ENCODE measurements at regions not wholly inside any gene's neighbourhood (a gene's known extent, or its start where the extent isn't known, plus 50 kb on each side); places are given as distances from the start of the nearest gene placed in this dataset.

DNA sequence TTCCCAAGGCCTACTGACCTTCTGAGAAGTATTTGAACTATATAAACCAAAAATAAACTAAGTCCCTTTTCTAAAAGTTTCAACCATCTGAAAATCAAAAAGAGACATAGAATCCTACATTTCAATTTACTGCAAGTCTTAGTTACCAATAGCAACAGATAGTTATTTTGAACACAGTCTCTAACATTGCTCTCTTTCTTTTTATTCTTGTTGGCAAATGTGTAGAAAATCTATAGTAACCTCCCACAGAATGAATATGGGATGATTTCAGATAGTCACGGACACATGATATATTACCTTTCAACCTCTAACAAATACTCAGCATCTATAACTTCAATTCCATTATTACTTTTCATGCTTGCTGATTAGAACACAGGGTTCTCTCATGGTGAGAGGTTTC is 68.9 kb upstream of the RAB3GAP2 start:
- POLR2A ChIA-PET, result no interaction called here
- H3K9me3 ChIP-seq (replicated peaks; ENCODE audit: control insufficient read depth, insufficient read depth, low read depth, low read length), result no peaks in the 10 kb centered on the region
- no peak overlapping the region for H3K4me3 ChIP-seq
- H2AFZ ChIP-seq (ENCODE audit: low read depth, low read length), result no peak overlapping the region
- in situ Hi-C loops (cut with MboI) (no loop called here), intact Hi-C loops (cut with micrococcal nuclease) (no loop called here)
- TF ChIP-seq RFX1 (IDR thresholded peaks at IDR 0.05) (peak; percentile 25; the same call in 1 of the 2 replicates), KAT7 (CRISPR knock-in tag; IDR thresholded peaks at IDR 0.05; ENCODE audit: borderline replicate concordance) (no peak), PHF20 (IDR thresholded peaks at IDR 0.05; ENCODE audit: partially characterized antibody) (no peak)
- TF ChIP-seq, protein P1, sequence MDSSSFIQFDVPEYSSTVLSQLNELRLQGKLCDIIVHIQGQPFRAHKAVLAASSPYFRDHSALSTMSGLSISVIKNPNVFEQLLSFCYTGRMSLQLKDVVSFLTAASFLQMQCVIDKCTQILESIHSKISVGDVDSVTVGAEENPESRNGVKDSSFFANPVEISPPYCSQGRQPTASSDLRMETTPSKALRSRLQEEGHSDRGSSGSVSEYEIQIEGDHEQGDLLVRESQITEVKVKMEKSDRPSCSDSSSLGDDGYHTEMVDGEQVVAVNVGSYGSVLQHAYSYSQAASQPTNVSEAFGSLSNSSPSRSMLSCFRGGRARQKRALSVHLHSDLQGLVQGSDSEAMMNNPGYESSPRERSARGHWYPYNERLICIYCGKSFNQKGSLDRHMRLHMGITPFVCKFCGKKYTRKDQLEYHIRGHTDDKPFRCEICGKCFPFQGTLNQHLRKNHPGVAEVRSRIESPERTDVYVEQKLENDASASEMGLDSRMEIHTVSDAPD (CRISPR knock-in tag; IDR thresholded peaks at IDR 0.05), result no peak
- peaks cover 6 to 13% of the 10 kb centered on the region in 2 experiments; a peak in 3 of 5 replicates for H3K27me3 ChIP-seq (ENCODE audit: control insufficient read depth in 2 of 2, insufficient read depth in 2 of 2, low read length in 2 of 2)
- H3K4me2 ChIP-seq (ENCODE audit: insufficient read depth, low read length), result no peak overlapping the region
- H3K9me1 ChIP-seq (ENCODE audit: control insufficient read depth, insufficient read depth, low read length), result no peaks in the 10 kb centered on the region
- no peak overlapping the region for H3K27ac ChIP-seq (ENCODE audit: extremely low read depth, low read depth, low read length)
- no peak overlapping the region for H3K9ac ChIP-seq (ENCODE audit: insufficient read depth in 1 of 2, low read depth in 2 of 2, low read length in 2 of 2)
- ATAC-seq, result no peak
- no peak for DNase-seq (ENCODE audit: extremely low read depth in 1 of 4, low spot score in 3 of 4)
- CTCF ChIA-PET (ENCODE audit: low intra/inter-chr PET ratio), result no interaction called here
- no peak for FAIRE-seq
- BruUV-seq (replicated peaks), result no TSS peak
- no peaks in the 10 kb centered on the region for H4K20me1 ChIP-seq (replicated peaks; ENCODE audit: control insufficient read depth, insufficient read depth, low read length)
- no peaks in the 10 kb centered on the region for H3K36me3 ChIP-seq (ENCODE audit: control insufficient read depth, insufficient read depth, low read length)
- 0% methylated on average over 1 of the region's 1 CpG for WGBS (ENCODE audit: insufficient coverage, low coverage, missing lambda C conversion rate)
- H3K4me1 ChIP-seq (replicated peaks in 1 of 2; ENCODE audit: control insufficient read depth in 2 of 2, insufficient read depth in 2 of 2, low read length in 2 of 2), result no peaks in the 10 kb centered on the region
- H3K79me2 ChIP-seq (ENCODE audit: control insufficient read depth, insufficient read depth, low read length), result no peaks in the 10 kb centered on the region

DNA sequence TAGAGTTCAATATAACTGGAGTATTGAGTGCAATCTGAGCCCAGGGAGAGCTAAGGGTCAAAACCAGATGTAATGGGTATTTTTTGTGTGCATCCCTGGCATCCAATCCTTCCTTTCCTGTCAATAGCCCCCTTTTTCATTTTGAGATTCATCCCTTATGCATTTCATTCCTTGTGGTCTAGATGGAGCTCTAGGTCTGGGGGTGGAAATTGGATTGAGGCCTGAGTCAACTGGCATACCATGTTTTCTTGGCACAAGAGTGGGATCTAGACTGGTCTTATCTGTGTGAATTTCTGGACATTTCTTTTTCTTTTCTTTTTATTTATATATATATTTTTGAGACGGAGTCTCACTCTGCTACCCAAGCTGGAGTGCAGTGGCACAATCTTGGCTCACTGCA is 67.3 kb upstream of the RAB3GAP2 start:
- in situ Hi-C loops (cut with MboI), result no loop called here
- POLR2A ChIA-PET, result no interaction called here
- no peaks in the 10 kb centered on the region for H3K79me2 ChIP-seq (ENCODE audit: control insufficient read depth, insufficient read depth, low read length)
- WGBS (ENCODE audit: insufficient coverage, low coverage, missing lambda C conversion rate), result 6% methylated on average over 1 of the region's 1 CpG
- CTCF ChIA-PET (ENCODE audit: low intra/inter-chr PET ratio), result no interaction called here
- H3K9me1 ChIP-seq (ENCODE audit: control insufficient read depth, insufficient read depth, low read length), result no peaks in the 10 kb centered on the region
- no peak overlapping the region for H3K27ac ChIP-seq (ENCODE audit: extremely low read depth, low read depth, low read length)
- no peak overlapping the region for H3K4me3 ChIP-seq
- no peaks in the 10 kb centered on the region for H4K20me1 ChIP-seq (replicated peaks; ENCODE audit: control insufficient read depth, insufficient read depth, low read length)
- no peak for DNase-seq (ENCODE audit: extremely low read depth in 1 of 4, low spot score in 3 of 4)
- no peak for FAIRE-seq
- no peak for ATAC-seq
- no peaks in the 10 kb centered on the region for H3K4me1 ChIP-seq (replicated peaks in 1 of 2; ENCODE audit: control insufficient read depth in 2 of 2, insufficient read depth in 2 of 2, low read length in 2 of 2)
- intact Hi-C loops (cut with micrococcal nuclease), result loop anchor here (5.0 kb wide), 1 partner anchor 42 kb away; no protein-coding TSS in a partner anchor
- H3K36me3 ChIP-seq (ENCODE audit: control insufficient read depth, insufficient read depth, low read length), result no peaks in the 10 kb centered on the region
- no peak overlapping the region for H2AFZ ChIP-seq (ENCODE audit: low read depth, low read length)
- no peak overlapping the region for H3K4me2 ChIP-seq (ENCODE audit: insufficient read depth, low read length)
- no peaks in the 10 kb centered on the region for H3K9me3 ChIP-seq (replicated peaks; ENCODE audit: control insufficient read depth, insufficient read depth, low read depth, low read length)
- H3K9ac ChIP-seq (ENCODE audit: insufficient read depth in 1 of 2, low read depth in 2 of 2, low read length in 2 of 2), result no peak overlapping the region
- no TSS peak for BruUV-seq (replicated peaks)
- peaks cover 9 to 11% of the 10 kb centered on the region in 2 experiments; a peak in 4 of 5 replicates for H3K27me3 ChIP-seq (ENCODE audit: control insufficient read depth in 2 of 2, insufficient read depth in 2 of 2, low read length in 2 of 2)
- TF ChIP-seq, protein P2, sequence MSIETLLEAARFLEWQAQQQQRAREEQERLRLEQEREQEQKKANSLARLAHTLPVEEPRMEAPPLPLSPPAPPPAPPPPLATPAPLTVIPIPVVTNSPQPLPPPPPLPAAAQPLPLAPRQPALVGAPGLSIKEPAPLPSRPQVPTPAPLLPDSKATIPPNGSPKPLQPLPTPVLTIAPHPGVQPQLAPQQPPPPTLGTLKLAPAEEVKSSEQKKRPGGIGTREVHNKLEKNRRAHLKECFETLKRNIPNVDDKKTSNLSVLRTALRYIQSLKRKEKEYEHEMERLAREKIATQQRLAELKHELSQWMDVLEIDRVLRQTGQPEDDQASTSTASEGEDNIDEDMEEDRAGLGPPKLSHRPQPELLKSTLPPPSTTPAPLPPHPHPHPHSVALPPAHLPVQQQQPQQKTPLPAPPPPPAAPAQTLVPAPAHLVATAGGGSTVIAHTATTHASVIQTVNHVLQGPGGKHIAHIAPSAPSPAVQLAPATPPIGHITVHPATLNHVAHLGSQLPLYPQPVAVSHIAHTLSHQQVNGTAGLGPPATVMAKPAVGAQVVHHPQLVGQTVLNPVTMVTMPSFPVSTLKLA (conservative IDR thresholded peaks at IDR 0.05), result no peak
- no peak for TF ChIP-seq KDM2B (CRISPR knock-in tag; IDR thresholded peaks at IDR 0.05)
- TF ChIP-seq, protein P3, sequence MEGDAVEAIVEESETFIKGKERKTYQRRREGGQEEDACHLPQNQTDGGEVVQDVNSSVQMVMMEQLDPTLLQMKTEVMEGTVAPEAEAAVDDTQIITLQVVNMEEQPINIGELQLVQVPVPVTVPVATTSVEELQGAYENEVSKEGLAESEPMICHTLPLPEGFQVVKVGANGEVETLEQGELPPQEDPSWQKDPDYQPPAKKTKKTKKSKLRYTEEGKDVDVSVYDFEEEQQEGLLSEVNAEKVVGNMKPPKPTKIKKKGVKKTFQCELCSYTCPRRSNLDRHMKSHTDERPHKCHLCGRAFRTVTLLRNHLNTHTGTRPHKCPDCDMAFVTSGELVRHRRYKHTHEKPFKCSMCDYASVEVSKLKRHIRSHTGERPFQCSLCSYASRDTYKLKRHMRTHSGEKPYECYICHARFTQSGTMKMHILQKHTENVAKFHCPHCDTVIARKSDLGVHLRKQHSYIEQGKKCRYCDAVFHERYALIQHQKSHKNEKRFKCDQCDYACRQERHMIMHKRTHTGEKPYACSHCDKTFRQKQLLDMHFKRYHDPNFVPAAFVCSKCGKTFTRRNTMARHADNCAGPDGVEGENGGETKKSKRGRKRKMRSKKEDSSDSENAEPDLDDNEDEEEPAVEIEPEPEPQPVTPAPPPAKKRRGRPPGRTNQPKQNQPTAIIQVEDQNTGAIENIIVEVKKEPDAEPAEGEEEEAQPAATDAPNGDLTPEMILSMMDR (IDR thresholded peaks at IDR 0.05 in 2 of 3, conservative IDR thresholded peaks at IDR 0.05 in 1 of 3; ENCODE audit: insufficient read depth in 2 of 3, low read depth in 1 of 3, low read length in 3 of 3), result 0 out of 6 replicates have a peak, but pooled peaks of 1 of the 3 experiments have one; percentile 10

All from K562 (cell line).